ENCODE measurements at regions not wholly inside any gene's neighbourhood (a gene's known extent, or its start where the extent isn't known, plus 50 kb on each side); places are given as distances from the start of the nearest gene placed in this dataset.

DNA sequence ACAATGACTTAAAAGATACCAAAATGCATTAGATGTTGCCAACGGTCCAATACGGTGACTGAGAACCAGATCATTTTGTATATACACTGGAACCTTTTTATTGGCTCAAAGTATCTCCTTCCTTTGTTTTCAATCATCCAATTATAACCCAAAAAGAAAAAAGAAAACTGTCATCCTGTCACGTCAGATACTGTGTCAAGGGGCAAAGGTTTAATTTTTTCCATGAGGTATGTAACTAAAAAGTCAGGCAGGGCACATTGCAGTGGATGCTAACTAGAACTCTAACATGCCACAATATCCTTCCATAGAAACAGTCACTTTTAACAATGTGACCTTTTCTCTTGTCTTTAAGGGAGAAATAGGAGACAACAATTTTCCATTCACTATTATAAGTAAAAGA, 267.6 kb upstream of the NEBL start:
- TF ChIP-seq, protein P1, sequence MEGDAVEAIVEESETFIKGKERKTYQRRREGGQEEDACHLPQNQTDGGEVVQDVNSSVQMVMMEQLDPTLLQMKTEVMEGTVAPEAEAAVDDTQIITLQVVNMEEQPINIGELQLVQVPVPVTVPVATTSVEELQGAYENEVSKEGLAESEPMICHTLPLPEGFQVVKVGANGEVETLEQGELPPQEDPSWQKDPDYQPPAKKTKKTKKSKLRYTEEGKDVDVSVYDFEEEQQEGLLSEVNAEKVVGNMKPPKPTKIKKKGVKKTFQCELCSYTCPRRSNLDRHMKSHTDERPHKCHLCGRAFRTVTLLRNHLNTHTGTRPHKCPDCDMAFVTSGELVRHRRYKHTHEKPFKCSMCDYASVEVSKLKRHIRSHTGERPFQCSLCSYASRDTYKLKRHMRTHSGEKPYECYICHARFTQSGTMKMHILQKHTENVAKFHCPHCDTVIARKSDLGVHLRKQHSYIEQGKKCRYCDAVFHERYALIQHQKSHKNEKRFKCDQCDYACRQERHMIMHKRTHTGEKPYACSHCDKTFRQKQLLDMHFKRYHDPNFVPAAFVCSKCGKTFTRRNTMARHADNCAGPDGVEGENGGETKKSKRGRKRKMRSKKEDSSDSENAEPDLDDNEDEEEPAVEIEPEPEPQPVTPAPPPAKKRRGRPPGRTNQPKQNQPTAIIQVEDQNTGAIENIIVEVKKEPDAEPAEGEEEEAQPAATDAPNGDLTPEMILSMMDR (IDR thresholded peaks at IDR 0.05) = no peak
- no peak for TF ChIP-seq POLR2A (IDR thresholded peaks at IDR 0.05)
